B cell (primary cell): ENCODE measurements at regions not wholly inside any gene's neighbourhood (a gene's known extent, or its start where the extent isn't known, plus 50 kb on each side); places are given as distances from the start of the nearest gene placed in this dataset.

Experiments
- ATAC-seq: fragments of 200-7000 bp; cut with Tn5 transposase; one replicate; pipeline ENCODE4 v1.10.0; 2021; ENCODE audit warnings: low read depth, mild to moderate bottlenecking, moderate number of reproducible peaks, moderate library complexity
- CTCF ChIA-PET: fragments of 350-600 bp; sonication (Branson Sonifier 250); formaldehyde crosslinking; loops from one replicate; lab custom pipeline; 2021; ENCODE audit warnings: antibody characterized with exemption, inconsistent platforms; lab: Charles Lee
- POLR2A ChIA-PET: fragments of 350-600 bp; sonication (Branson Sonifier 250); formaldehyde crosslinking; loops from one replicate; lab custom pipeline; 2021; ENCODE audit warnings: antibody characterized with exemption; lab: Charles Lee
- DNase-seq: peaks from one replicate; pipeline ENCODE4 v3.0.0; 2013
- H2AFZ ChIP-seq: 2 replicates; pipeline ENCODE4 v1.6.1; 2012; ENCODE audit warnings: mild to moderate bottlenecking, low read depth, low read length; ENCODE audit not compliant: insufficient read depth, poor library complexity, severe bottlenecking
- H3K27ac ChIP-seq, 2 donors: 1 replicate in 1 of 2; 2 replicates in 1 of 2; pipeline ENCODE4 v1.5.1; 2012 to 2013; ENCODE audit warnings: low read length in 2 of 2, mild to moderate bottlenecking in 2 of 2, moderate library complexity in 1 of 2
- H3K27me3 ChIP-seq, 4 experiments: fragments of 200-600 bp in 1 of 4; sonication (generic) in 1 of 4; replicated peaks in 1 of 4; 1 replicate in 2 of 4; 2 replicates in 2 of 4; pipeline versions ENCODE4 v1.6.1 to v1.7.0; 2013 to 2016; ENCODE audit warnings: low read length in 3 of 4, mild to moderate bottlenecking in 2 of 4, mixed read lengths in 1 of 4, moderate library complexity in 1 of 4; ENCODE audit not compliant: insufficient read depth in 4 of 4, control insufficient read depth in 3 of 4; ENCODE audit errors: control extremely low read depth in 1 of 4
- H3K36me3 ChIP-seq, 2 experiments: replicated peaks in 1 of 2; 1 replicate in 1 of 2; 2 replicates in 1 of 2; pipeline versions ENCODE4 v1.6.1 to v1.7.1; 2013; ENCODE audit warnings: low read length in 1 of 2; ENCODE audit not compliant: insufficient read depth in 2 of 2, control insufficient read depth in 1 of 2; ENCODE audit errors: control extremely low read depth in 1 of 2, extremely low read depth in 1 of 2
- H3K4me1 ChIP-seq, 2 donors: fragments of 200-600 bp in 1 of 2; sonication (generic) in 1 of 2; 1 replicate in 1 of 2; 2 replicates in 1 of 2; pipeline versions ENCODE4 v1.5.1 to v1.6.1; 2013 to 2017; ENCODE audit warnings: low read length in 2 of 2; ENCODE audit not compliant: control insufficient read depth in 2 of 2, insufficient read depth in 2 of 2
- H3K4me2 ChIP-seq: replicated peaks from 2 replicates; pipeline ENCODE3; 2012; ENCODE audit warnings: mild to moderate bottlenecking, low read depth, low read length; ENCODE audit not compliant: poor library complexity, severe bottlenecking
- H3K4me3 ChIP-seq, 5 experiments: fragments of 200-600 bp in 1 of 5; sonication (generic) in 1 of 5; 1 replicate in 3 of 5; 2 replicates in 2 of 5; pipeline versions ENCODE4 v1.5.1 to v1.7.0; 2011 to 2016; ENCODE audit warnings: low read length in 4 of 5, mild to moderate bottlenecking in 4 of 5, low read depth in 2 of 5, control low read depth in 1 of 5, moderate library complexity in 1 of 5; ENCODE audit not compliant: insufficient read depth in 1 of 5; ENCODE audit errors: control extremely low read depth in 1 of 5, extremely low read depth in 1 of 5
- H3K79me2 ChIP-seq: fragments of 200-600 bp; sonication (generic); one replicate; pipeline ENCODE4 v1.6.0; 2016; ENCODE audit warnings: low read length; ENCODE audit not compliant: control insufficient read depth, insufficient read depth
- H3K9ac ChIP-seq: fragments of 200-600 bp; sonication (generic); 2 replicates; pipeline ENCODE4 v1.6.1; 2017; ENCODE audit warnings: mild to moderate bottlenecking, low read length, moderate library complexity
- H3K9me3 ChIP-seq, 3 donors: one replicate each; pipeline versions ENCODE4 v1.6.1 to v1.7.1; 2013; ENCODE audit warnings: low read length in 2 of 3; ENCODE audit not compliant: control insufficient read depth in 2 of 3, insufficient read depth in 1 of 3; ENCODE audit errors: control extremely low read depth in 1 of 3
- H4K20me1 ChIP-seq: 2 replicates; pipeline ENCODE4 v1.6.0; 2012; ENCODE audit warnings: mild to moderate bottlenecking, low read length; ENCODE audit not compliant: insufficient read depth, control insufficient read depth, poor library complexity, severe bottlenecking
- H3K27ac Mint-ChIP-seq: one replicate; pipeline ENCODE4 v1.8.0; 2021; ENCODE audit warnings: mixed read lengths
- H3K27me3 Mint-ChIP-seq: one replicate; pipeline ENCODE4 v1.8.0; 2021; ENCODE audit warnings: mixed read lengths
- H3K4me1 Mint-ChIP-seq: one replicate; pipeline ENCODE4 v1.8.0; 2021; ENCODE audit warnings: mixed read lengths
- H3K4me3 Mint-ChIP-seq: one replicate; pipeline ENCODE4 v1.8.0; 2021; ENCODE audit warnings: mixed read lengths
- H3K9me3 Mint-ChIP-seq: one replicate; pipeline ENCODE4 v1.8.0; 2022; ENCODE audit warnings: mixed read lengths; ENCODE audit not compliant: insufficient read depth
- CTCF ChIP-seq: fragments of 200-600 bp; IDR thresholded peaks from one replicate; pipeline ENCODE4 v1.8.0; 2022; ENCODE audit warnings: antibody characterized with exemption, mild to moderate bottlenecking
- EZH2 ChIP-seq: IDR thresholded peaks from 2 replicates; pipeline ENCODE4 v1.6.1; 2012; ENCODE audit warnings: borderline replicate concordance, low read depth, mild to moderate bottlenecking, moderate library complexity, low read length; ENCODE audit not compliant: insufficient read depth, poor library complexity, severe bottlenecking
- WGBS: methylation state at CpG from one replicate; pipeline ENCODE4 v1.1.5; 2013; ENCODE audit warnings: missing lambda C conversion rate; ENCODE audit not compliant: insufficient coverage; 5-methylcytosine and 5-hydroxymethylcytosine counted together
- intact Hi-C: fragments of 100-400 bp; cut with micrococcal nuclease; formaldehyde crosslinking; loops from one replicate; pipeline ENCODE4 v1.10.0; 2022

GRCh38 chr6:156598071-156598854, 178.9 kb upstream of the ARID1B start:
- Histone ChIP-seq H3K9me3 (no peaks in the 10 kb centered on the region), H3K79me2 (no peaks in the 10 kb centered on the region), H3K27ac (no peak overlapping the region), H3K4me2 (peak overlapping the region; percentile 27), H3K4me3 (peak overlapping the region in 1 of 5 experiments; percentile 3), H3K4me1 (peaks cover 0 to 11% of the 10 kb centered on the region in 2 donors), H4K20me1 (no peaks in the 10 kb centered on the region), H3K36me3 (no peaks in the 10 kb centered on the region), H3K27me3 (no peaks in the 10 kb centered on the region), H2AFZ (peak overlapping the region; percentile 61), H3K9ac (no peak overlapping the region)
- DNase-seq (no peak), ATAC-seq (no peak)
- ChIA-PET POLR2A (no interaction called here), CTCF (interaction anchor here (1.1 to 1.4 kb wide), 2 partner anchors 88 to 448 kb away, joined by 3 to 4 read pairs; no protein-coding TSS in a partner anchor)
- Mint-ChIP-seq H3K4me3 (peak overlapping the region; percentile 21), H3K27ac (no peak overlapping the region), H3K9me3 (no peaks in the 10 kb centered on the region), H3K4me1 (peaks cover 14% of the 10 kb centered on the region), H3K27me3 (peaks cover 4% of the 10 kb centered on the region)
- 69% methylated on average over 16 of the region's 22 CpGs for WGBS
- TF ChIP-seq EZH2 (no peak), CTCF (no peak)
- intact Hi-C loops: no loop called here

GRCh38 chr6:156597095-156597494, 180.1 kb upstream of the ARID1B start:
- Histone ChIP-seq H3K9me3 (no peaks in the 10 kb centered on the region), H4K20me1 (no peaks in the 10 kb centered on the region), H2AFZ (no peak overlapping the region), H3K4me1 (peaks cover 0 to 11% of the 10 kb centered on the region in 2 donors), H3K79me2 (no peaks in the 10 kb centered on the region), H3K9ac (no peak overlapping the region), H3K27ac (no peak overlapping the region), H3K4me3 (no peak overlapping the region), H3K4me2 (no peak overlapping the region), H3K36me3 (no peaks in the 10 kb centered on the region), H3K27me3 (no peaks in the 10 kb centered on the region)
- ATAC-seq: no peak
- ChIA-PET POLR2A (no interaction called here), CTCF (no interaction called here)
- intact Hi-C loops: no loop called here
- peaks cover 9% of the 10 kb centered on the region for H3K27me3 Mint-ChIP-seq
- H3K9me3 Mint-ChIP-seq: no peaks in the 10 kb centered on the region
- DNase-seq: no peak
- TF ChIP-seq EZH2 (no peak), CTCF (no peak)
- 86% methylated on average over 4 of the region's 5 CpGs for WGBS
- no peak overlapping the region for H3K4me3 Mint-ChIP-seq
- H3K4me1 Mint-ChIP-seq: peaks cover 14% of the 10 kb centered on the region
- H3K27ac Mint-ChIP-seq: no peak overlapping the region
